ENCODE measurements at regions not wholly inside any gene's neighbourhood (a gene's known extent, or its start where the extent isn't known, plus 50 kb on each side); places are given as distances from the start of the nearest gene placed in this dataset.
A peak's percentile ranks its signal among the peaks of the same experiment; 100 is the strongest.

DNA sequence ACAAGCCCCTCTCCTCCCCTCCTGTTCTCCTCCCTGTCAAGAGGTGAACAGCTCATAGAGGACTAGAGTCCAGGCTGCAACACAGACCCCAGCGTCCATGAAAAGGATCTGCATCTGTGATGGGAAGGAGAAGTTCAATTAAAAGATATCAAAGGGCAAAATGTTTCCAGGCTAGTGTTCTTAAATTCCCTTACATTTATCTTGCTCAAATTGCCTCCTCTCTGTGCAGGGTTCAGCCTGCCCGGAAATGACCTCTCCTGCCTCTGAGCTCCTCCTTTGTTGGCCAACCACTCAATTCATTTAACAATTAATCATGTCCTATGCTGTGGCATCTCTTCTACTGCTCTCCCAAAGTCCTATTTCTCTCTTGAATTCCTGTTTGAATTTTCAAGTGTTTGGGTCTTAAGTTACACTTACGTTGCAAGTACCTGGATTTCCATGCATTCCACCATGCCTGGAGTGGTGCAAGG lies 105.3 kb downstream of the TSN start:
- DNase-seq (ENCODE audit: low spot score), result no peak

DNA sequence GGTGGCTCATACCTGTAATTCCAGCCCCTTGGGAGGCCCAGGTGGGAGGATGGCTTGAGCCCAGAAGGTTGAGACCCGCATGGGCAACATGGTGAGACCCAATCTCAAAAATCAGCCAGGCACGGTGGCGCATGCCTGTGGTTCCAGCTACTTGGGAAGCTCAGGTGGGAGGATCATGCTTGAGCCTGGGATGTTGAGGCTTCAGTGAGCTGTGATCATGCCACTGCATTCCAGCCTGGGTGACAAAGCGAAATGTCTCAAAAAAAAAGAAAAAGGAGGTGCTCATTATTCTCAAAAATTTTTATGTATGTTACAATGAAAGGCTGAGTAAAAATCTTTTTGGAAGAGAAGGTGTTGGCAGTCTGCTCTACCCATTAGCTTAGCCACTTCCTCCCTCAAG lies 106.8 kb downstream of the TSN start:
- DNase-seq (ENCODE audit: low spot score), result no peak

GRCh38 chr2:121865914-121866313 lies 110.5 kb downstream of the TSN start:
- no peak for DNase-seq (ENCODE audit: low spot score)

GRCh38 chr2:121866789-121867188 lies 111.3 kb downstream of the TSN start:
- DNase-seq (ENCODE audit: low spot score), result peak; percentile 39

- DNase-seq (ENCODE audit: low spot score), result no peak
These were observed 113.2 kb downstream of the TSN start for GRCh38 chr2:121868652-121869051.

DNA sequence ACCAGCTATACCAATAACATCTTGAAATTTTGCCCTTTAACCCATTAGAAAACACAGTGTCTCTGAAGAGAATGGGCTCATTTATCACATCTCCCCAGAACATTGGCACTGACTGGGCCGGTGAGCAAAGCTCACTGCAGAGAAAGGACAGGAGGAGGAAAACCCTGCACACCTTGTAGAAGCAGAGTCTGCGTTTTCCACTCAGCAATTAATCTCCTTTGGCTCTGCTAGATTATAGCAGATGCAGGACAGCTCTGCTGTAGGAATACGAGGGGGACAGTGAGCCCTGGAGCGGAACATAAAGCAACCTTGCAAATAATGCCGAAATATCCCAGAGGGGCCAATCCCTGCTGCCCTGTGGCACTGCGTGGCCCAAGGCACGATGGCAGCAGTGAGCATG lies 113.9 kb downstream of the TSN start:
- DNase-seq (ENCODE audit: low spot score), result no peak

DNA sequence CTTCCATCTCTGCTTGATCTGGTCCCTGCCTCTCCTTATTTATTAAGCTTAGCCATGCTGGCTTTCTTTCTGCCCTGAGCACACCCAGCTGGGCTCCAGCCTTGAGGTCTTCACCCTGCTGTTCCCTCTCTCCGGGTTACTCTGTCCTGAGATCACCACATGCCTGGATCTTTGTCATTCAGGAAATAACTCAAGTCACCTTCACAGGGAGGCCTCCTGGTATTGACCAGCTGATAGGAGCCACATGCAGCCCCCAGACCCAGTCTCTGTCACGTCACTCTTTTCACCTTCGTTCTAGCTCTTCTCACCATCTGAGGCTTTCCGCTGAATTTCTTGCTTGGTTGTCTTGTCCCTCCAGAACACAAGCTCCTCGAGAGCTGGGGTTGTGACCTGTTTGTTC lies 114.4 kb downstream of the TSN start:
- DNase-seq (ENCODE audit: low spot score), result no peak

- no peak for DNase-seq (ENCODE audit: low spot score)
These were observed 117.2 kb downstream of the TSN start for GRCh38 chr2:121872651-121873050.

DNA sequence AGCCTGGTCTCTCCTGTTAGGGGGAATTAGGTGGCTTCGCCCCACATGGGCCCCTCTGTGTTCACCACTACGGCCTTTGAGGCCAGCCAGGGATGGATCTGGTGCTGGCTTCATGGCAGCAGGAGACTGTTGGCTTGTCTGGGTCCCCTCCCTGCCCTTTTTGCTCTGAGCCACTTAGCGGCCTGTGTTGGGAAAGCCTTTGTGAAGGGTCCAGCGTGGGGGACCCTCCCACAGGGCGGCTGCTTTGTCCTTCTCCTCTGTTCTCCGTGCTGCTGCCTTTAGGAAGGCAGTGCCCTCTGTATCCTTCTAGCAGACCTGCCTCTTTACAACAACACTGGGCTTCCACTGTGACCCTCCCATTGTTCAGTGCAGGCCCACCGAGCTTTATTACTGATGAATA lies 118.4 kb downstream of the TSN start:
- DNase-seq (ENCODE audit: low spot score), result no peak

DNA sequence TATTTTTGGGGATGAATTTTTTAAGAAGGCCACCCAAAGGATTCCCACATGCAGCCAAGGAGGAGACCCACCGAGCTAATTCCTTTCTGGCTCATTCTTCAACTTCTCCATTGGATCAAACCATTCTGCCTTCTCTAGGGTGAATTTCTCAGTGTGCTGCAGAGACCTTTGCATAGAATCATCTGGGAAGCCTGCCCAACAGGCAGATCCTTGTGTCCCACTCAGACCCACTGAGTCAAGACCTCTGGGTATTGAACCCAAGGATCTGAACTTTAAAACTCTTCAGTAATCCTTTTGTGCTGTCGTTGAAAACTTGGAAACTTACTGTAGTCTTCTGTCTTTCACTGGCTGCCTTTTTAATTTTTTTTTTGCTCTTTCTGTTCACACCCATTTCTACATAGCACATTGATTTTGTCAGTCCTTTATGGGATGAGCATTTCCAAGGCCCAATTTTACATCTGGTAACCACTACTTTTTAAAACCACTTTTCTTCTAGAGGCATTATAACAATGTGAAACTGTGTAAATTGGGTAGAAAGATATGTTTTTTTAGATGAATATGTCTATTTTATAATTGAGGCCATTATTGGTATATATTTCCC lies 120.2 kb downstream of the TSN start:
- no peak for DNase-seq (ENCODE audit: low spot score)

GRCh38 chr2:121877366-121877765 lies 121.9 kb downstream of the TSN start:
- DNase-seq (ENCODE audit: low spot score), result no peak

DNA sequence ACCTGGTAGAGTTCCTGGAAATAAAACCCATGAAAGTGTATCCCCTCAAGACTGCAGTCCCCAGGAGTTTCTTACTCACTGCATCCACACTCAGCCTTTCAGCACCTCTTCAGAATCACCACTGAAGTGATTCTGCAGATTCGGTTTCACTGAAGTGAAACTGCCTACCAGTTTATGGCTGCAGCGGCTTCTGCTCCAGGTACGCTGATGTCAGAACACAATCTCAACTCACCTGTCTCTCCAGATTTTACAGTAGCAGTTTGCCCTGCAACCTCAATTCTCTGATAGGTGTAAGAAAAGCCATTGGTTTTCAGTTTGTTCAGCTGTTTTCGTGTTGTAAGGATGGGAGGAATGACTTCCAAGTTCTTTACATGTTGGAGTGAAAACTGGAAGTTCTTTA lies 124.8 kb downstream of the TSN start:
- no peak for DNase-seq (ENCODE audit: low spot score)

DNA sequence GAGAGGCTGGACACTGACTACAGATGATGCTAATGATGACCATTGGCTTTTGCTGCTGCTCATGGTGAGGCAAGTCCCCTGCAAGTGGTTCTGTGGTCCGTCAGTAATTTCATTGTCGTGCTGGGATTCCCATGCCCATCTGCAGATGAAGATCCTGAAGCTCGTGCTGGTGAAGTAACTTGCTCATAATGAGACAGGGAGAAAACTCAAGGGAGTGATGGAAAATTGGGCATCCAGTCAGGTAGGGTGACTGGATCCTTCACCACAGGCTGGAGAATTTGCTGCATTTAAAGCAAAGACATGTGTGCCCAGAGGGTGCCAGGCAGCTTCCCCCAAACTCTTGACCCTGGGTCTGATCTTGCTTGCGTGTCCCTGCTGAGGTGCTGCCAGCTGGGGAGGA lies 125.6 kb downstream of the TSN start:
- no peak for DNase-seq (ENCODE audit: low spot score)

DNA sequence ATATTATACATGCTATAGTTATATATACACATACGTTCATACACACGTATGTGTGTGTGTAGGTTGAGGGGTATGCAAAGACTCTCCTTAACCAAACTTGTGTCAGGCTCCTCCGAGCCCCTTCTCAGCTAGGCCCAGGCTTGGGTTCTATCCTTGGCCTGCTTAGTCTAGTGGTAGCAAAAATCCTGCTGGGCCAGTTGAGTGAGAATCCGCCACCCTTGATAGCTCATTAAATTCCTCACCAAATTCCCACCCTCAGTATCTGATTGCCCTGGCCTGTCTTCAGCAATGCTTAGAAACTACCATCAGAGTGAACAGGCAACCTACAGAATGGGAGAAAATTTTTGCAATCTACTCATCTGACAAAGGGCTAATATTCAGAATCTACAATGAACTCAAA lies 126.5 kb downstream of the TSN start:
- no peak for DNase-seq (ENCODE audit: low spot score)

DNA sequence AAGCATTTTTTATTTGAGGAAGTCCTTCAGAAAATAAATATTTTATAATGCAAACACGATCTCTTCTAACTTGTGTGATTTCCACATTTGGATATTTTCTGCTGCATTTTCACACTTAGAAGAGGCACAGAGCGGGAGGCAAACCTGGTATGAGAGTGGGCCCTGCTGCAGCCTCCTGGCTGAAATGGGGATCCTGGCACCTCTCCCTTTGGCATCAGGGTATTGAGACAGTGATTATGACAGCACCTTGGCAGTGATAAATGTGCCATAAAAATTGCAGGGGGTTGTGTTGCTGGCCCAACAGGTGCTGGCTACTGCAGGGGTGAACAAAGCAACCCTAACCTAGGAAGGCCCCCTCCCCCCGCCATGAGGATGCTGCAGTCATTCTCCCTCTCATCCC lies 128.6 kb downstream of the TSN start:
- DNase-seq (ENCODE audit: low spot score), result no peak

DNA sequence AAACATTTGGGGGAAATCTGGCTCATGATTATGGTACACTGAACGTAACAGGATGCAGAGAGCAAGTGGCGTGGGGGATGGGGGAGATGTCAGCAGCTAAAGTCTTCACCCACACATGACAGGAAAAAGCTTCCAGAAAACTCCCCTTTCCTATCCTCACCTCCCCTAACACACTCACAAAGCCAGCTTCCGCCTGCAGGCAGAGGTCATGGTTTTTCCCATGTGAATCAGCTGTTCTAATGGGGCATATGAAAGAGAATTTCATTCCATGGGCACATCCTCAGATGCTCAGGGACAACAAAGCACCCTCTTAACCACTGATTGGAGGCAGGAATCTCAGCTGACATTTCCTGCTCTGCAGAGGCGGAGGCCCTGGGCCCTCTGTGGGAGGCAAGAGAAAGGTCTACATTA lies 129.1 kb downstream of the TSN start:
- DNase-seq (ENCODE audit: low spot score), result no peak

DNA sequence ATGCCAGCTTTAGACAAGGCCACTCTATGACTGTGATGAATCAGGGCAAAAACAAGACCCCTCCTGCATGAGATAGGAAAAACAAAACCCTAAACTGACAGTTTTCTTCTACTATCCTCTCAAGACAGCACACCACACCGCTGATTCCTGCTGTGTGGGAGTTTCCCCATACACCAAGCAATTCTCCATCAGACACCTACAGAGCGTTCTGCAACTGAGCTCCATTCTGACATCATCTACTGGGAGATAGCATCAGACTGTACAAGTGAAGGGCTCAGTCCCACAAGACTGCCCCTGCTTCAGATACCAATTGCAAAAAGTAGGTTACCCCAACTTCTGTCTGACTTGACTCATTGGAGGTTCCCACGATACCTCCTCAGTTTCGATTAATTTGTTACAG lies 130.6 kb downstream of the TSN start:
- no peak for DNase-seq (ENCODE audit: low spot score)

DNA sequence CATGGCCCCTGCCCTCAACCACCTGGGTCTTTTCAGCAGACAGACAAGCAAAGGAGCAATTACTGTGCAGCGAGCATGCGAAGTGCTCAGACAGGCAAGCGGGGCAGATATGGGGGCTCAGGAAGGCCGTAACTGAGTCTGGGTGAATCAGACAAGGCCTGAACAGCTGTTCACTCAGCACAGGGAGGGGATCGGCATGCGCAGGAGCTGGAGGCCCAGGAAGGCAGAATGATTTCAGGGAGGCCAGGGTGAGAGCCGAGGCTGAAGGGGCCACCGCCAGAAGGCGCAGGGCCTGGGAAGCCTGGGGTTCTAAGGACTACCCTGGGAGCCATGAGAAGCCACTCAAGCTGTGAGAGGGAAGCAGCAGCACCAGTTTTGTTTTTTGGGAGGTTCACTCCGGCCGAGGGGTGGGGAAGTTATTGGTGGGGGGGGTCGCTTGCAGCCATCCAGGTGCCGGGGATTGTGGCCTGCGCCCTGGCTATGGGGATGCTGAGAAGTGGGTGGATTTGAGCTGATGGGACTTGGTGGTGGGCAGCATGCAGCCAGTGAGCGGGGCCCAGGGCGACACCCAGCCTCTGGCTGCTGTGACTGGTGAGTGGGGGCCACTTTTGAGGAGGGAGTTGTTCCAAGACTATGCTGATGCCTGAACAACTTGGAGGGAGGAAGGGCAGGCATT lies 132.2 kb downstream of the TSN start:
- DNase-seq (ENCODE audit: low spot score), result no peak

DNA sequence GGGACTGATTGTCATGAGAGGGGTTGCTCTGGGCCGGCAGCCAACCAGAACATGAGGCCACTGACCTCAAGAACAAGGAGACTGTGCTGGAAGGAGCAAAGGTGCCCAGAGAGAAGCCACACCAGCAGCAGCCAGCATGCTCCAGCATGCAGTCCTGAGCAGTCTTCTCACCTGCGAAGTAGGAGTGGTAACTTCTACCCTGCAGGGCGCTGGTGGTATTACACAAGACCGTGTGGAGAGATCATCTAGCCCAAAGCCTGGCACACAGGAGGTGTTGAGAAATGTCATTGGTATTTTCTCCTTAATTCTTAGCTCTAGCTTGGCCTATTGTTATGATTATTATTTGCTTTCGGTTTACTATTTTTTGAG lies 132.7 kb downstream of the TSN start:
- DNase-seq (ENCODE audit: low spot score), result no peak

DNA sequence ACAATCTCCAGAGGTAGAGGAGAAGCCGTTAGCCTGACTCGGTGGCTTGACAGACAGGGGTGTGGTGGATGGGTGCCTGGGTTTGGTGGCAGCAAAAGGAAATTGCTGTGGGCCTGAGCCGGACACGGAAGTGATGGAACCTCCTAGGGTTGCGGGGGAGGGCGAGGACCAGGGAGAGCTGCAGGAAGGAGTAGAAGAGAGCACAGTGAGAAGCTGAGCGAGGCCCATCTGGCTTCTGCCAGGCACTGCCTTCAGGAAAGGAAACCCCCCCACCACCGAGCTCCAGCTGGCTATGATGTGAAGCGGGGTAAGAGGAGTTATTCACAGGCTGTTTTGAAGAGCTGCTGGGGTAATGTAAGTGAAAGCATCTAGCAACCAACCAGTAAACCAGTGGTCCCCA lies 134.6 kb downstream of the TSN start:
- no peak for DNase-seq (ENCODE audit: low spot score)

DNA sequence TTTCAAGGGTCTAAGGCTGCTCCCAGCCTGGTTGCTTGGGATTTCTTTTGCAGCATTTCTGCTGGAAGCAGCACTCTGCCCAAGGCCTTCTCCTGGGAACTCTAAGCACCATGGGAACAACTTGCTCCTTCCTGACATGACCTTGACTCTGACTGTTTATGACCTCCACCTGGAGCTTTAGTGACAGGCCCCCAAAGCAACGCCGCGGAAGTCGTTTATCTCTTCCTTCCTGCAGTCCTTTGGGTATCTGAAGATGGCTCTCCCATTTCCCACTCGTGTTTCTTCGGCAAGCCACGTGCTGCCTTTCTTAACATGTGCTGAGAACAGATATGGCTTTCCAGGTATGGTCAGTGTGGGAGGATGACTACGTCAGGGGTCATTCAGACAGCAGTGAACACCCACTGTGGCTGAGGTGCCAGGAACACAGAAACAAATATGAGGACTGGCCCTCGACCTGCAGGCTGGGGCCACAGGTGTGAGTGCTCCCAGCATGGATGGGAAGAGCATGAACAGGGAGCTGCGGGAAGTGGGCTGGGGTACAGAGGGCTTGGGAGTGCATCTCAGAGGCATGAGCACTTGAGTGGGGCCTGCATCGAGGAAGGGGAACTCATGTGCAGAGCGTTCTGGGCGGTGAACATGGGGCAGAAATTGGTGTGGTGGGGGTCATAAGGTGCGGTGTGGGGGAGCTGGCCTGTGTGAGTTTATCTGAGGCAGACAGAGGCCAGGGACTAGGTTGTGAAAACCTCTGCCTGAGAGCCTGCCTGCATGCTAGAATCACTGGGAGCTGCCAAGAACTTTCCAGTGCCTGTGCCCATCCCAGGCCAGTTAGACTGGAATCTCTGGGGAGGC lies 140.5 kb downstream of the TSN start:
- DNase-seq (ENCODE audit: low spot score), result no peak

- DNase-seq (ENCODE audit: low spot score), result peak; percentile 75
These were observed 142.0 kb downstream of the TSN start for GRCh38 chr2:121897335-121897970.

DNA sequence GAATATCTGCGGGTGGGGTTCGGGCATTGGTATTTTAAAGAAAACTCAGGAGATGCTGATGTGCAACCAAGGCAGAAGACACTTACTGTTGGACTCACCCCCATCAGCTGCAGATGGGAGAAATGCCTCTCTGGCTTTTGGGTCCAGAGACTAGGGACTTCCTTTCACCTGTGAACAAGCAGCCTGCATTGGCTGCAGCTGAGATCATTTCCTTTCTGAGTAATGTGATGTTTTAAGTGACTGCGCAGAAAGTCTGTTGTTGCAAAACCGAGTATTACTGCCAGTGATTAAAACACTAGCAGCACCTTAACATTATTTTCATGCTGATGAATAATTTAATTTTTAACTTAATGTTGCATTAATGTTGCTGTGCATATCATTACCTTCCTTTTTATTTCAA lies 143.0 kb downstream of the TSN start:
- DNase-seq (ENCODE audit: low spot score), result peak; percentile 68
